GM23338 (cell line): ENCODE measurements at regions not wholly inside any gene's neighbourhood (a gene's known extent, or its start where the extent isn't known, plus 50 kb on each side); places are given as distances from the start of the nearest gene placed in this dataset.

Source experiments
- ATAC-seq: fragments of 200-7000 bp; cut with Tn5 transposase; 3 replicates; pipeline ENCODE4 v1.9.1; 2020
- DNase-seq: peaks from one replicate; pipeline ENCODE4 v3.0.0-alpha.2; 2015; ENCODE audit warnings: low spot score
- H2AFZ ChIP-seq: fragments of 200-600 bp; sonication (generic); 2 replicates; pipeline ENCODE4 v1.8.0; 2016; ENCODE audit warnings: antibody characterized with exemption, mild to moderate bottlenecking, moderate library complexity
- H3F3A ChIP-seq: fragments of 200-600 bp; sonication (generic); replicated peaks from 2 replicates; pipeline ENCODE4 v1.8.0; 2017; ENCODE audit warnings: antibody characterized with exemption, mixed run types, low read depth
- H3K27ac ChIP-seq: fragments of 200-600 bp; sonication (generic); 2 replicates; pipeline ENCODE4 v1.6.1; 2016; ENCODE audit warnings: low read depth
- H3K27me3 ChIP-seq: fragments of 200-600 bp; sonication (generic); 2 replicates; pipeline ENCODE4 v1.8.0; 2016; ENCODE audit warnings: mild to moderate bottlenecking, mixed run types, moderate library complexity; ENCODE audit not compliant: insufficient read depth
- H3K36me3 ChIP-seq: fragments of 200-600 bp; sonication (generic); 2 replicates; pipeline ENCODE4 v1.8.0; 2016; ENCODE audit warnings: mild to moderate bottlenecking; ENCODE audit not compliant: insufficient read depth
- H3K4me1 ChIP-seq: fragments of 200-600 bp; sonication (generic); 2 replicates; pipeline ENCODE4 v1.8.0; 2016; ENCODE audit warnings: mild to moderate bottlenecking, moderate library complexity; ENCODE audit not compliant: insufficient read depth
- H3K4me2 ChIP-seq: fragments of 200-600 bp; sonication (generic); 2 replicates; pipeline ENCODE4 v1.7.1; 2017; ENCODE audit warnings: mixed run types
- H3K4me3 ChIP-seq: fragments of 200-600 bp; sonication (generic); 2 replicates; pipeline ENCODE4 v1.6.1; 2016; ENCODE audit warnings: mixed run types
- H3K79me2 ChIP-seq: fragments of 200-600 bp; sonication (generic); replicated peaks from 2 replicates; pipeline ENCODE4 v1.8.0; 2017; ENCODE audit warnings: mild to moderate bottlenecking; ENCODE audit not compliant: insufficient read depth
- H3K9me2 ChIP-seq: fragments of 200-600 bp; sonication (generic); 2 replicates; pipeline ENCODE4 v1.8.0; 2017; ENCODE audit not compliant: insufficient read depth
- H4K20me1 ChIP-seq: fragments of 200-600 bp; sonication (generic); replicated peaks from 2 replicates; pipeline ENCODE4 v1.8.0; 2017; ENCODE audit warnings: mild to moderate bottlenecking; ENCODE audit not compliant: insufficient read depth
- H3K27ac Mint-ChIP-seq: 2 replicates; pipeline ENCODE4 v1.8.0; 2020; ENCODE audit warnings: inconsistent platforms, mild to moderate bottlenecking, moderate library complexity, mixed read lengths
- H3K27me3 Mint-ChIP-seq: 3 replicates; pipeline ENCODE4 v1.8.0; 2022; ENCODE audit warnings: low read depth, mild to moderate bottlenecking, moderate library complexity, mixed read lengths, inconsistent platforms; ENCODE audit not compliant: insufficient read depth, poor library complexity
- H3K36me3 Mint-ChIP-seq: 3 replicates; pipeline ENCODE4 v1.8.0; 2021; ENCODE audit warnings: low read depth, mild to moderate bottlenecking, inconsistent platforms, moderate library complexity, mixed read lengths
- H3K4me1 Mint-ChIP-seq: 3 replicates; pipeline ENCODE4 v1.8.0; 2020; ENCODE audit warnings: mild to moderate bottlenecking, inconsistent platforms, mixed read lengths
- H3K4me3 Mint-ChIP-seq: 3 replicates; pipeline ENCODE4 v1.8.0; 2021; ENCODE audit warnings: moderate library complexity, mild to moderate bottlenecking, inconsistent platforms, mixed read lengths
- H3K9me3 Mint-ChIP-seq: 3 replicates; pipeline ENCODE4 v1.8.0; 2020; ENCODE audit warnings: moderate library complexity, mild to moderate bottlenecking, inconsistent platforms, mixed read lengths
- CREB1 ChIP-seq: fragments of 250-450 bp; sonication (Bioruptor Pico); IDR thresholded peaks from 2 replicates; pipeline ENCODE4 v1.5.0; 2020; ENCODE audit warnings: low read depth, mild to moderate bottlenecking, moderate library complexity
- ETS1 ChIP-seq: IDR thresholded peaks from 2 replicates; pipeline ENCODE4 v1.6.1; 2016; ENCODE audit warnings: antibody characterized with exemption
- EZH2 ChIP-seq: fragments of 200-600 bp; sonication (generic); IDR thresholded peaks from one replicate; pipeline ENCODE4 v1.8.0; 2017; ENCODE audit warnings: antibody characterized with exemption, mild to moderate bottlenecking, low read depth; ENCODE audit not compliant: unreplicated experiment
- EZH2phosphoT487 ChIP-seq: fragments of 200-600 bp; sonication (generic); IDR thresholded peaks from one replicate; pipeline ENCODE4 v1.8.1; 2018; ENCODE audit warnings: antibody characterized with exemption; ENCODE audit not compliant: unreplicated experiment
- JUNB ChIP-seq: IDR thresholded peaks from one replicate; pipeline ENCODE4 v1.6.1; 2016; ENCODE audit warnings: antibody characterized with exemption; ENCODE audit not compliant: unreplicated experiment
- POLR2AphosphoS5 ChIP-seq: IDR thresholded peaks from 2 replicates; pipeline ENCODE4 v1.6.1; 2016; ENCODE audit warnings: antibody characterized with exemption, low read depth
- REST ChIP-seq: IDR thresholded peaks from one replicate; pipeline ENCODE4 v1.6.1; 2018; ENCODE audit warnings: antibody characterized with exemption; ENCODE audit not compliant: unreplicated experiment
- STAT1 ChIP-seq: IDR thresholded peaks from one replicate; pipeline ENCODE4 v1.6.1; 2016; ENCODE audit warnings: antibody characterized with exemption; ENCODE audit not compliant: unreplicated experiment
- ZNF114 ChIP-seq: fragments of 250-450 bp; sonication (Bioruptor Pico); IDR thresholded peaks from 2 replicates; pipeline ENCODE4 v1.5.0; 2020; ENCODE audit warnings: mild to moderate bottlenecking, moderate library complexity
- ZNF331 ChIP-seq: fragments of 250-450 bp; sonication (Bioruptor Pico); IDR thresholded peaks from 2 replicates; pipeline ENCODE4 v1.5.0; 2020; ENCODE audit warnings: low read depth, mild to moderate bottlenecking, moderate library complexity

DNA sequence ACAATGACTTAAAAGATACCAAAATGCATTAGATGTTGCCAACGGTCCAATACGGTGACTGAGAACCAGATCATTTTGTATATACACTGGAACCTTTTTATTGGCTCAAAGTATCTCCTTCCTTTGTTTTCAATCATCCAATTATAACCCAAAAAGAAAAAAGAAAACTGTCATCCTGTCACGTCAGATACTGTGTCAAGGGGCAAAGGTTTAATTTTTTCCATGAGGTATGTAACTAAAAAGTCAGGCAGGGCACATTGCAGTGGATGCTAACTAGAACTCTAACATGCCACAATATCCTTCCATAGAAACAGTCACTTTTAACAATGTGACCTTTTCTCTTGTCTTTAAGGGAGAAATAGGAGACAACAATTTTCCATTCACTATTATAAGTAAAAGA, 267.6 kb upstream of the NEBL start:
- Histone ChIP-seq H4K20me1 (no peaks in the 10 kb centered on the region), H2AFZ (no peak overlapping the region), H3K4me3 (no peak overlapping the region), H3F3A (no peaks in the 10 kb centered on the region), H3K36me3 (no peaks in the 10 kb centered on the region; the same call in 1 of the 2 replicates), H3K9me2 (no peaks in the 10 kb centered on the region), H3K4me2 (no peak overlapping the region), H3K79me2 (no peaks in the 10 kb centered on the region), H3K4me1 (peaks cover 9% of the 10 kb centered on the region), H3K27me3 (no peaks in the 10 kb centered on the region), H3K27ac (no peak overlapping the region)
- TF ChIP-seq EZH2 (no peak), POLR2AphosphoS5 (no peak), ZNF114 (CRISPR knock-in tag) (no peak), ZNF331 (CRISPR knock-in tag) (no peak), ETS1 (no peak), STAT1 (no peak), JUNB (no peak), EZH2phosphoT487 (no peak), REST (no peak), CREB1 (CRISPR knock-in tag) (no peak)
- peaks cover 30% of the 10 kb centered on the region for H3K36me3 Mint-ChIP-seq
- H3K4me3 Mint-ChIP-seq = no peak overlapping the region
- no peak overlapping the region for H3K27ac Mint-ChIP-seq
- H3K27me3 Mint-ChIP-seq = no peaks in the 10 kb centered on the region
- peaks cover 32% of the 10 kb centered on the region for H3K9me3 Mint-ChIP-seq
- H3K4me1 Mint-ChIP-seq = peaks cover 12% of the 10 kb centered on the region
- DNase-seq = no peak
- ATAC-seq = no peak

DNA sequence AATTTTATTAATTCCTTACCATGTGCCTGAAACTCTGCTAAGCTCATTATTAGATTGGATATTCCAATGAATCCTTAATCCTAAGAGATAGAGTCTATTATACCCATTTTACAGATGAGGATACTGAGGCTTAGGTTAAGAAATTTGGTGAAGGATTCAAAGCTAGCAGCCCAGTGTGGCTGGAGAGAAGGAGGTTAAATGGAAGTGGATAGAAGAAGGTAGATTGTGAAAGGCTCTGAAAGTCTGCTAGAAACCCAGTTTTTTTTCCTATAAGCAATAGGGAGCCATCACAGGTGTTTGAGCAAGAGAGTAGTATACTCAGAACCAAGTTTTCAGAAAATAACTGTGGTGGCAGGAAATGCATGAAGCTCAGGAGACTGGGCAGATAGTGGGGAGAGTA, 265.8 kb upstream of the NEBL start:
- no peaks in the 10 kb centered on the region for H3K27me3 ChIP-seq
- ATAC-seq (no peak), DNase-seq (no peak)
- H3K36me3 Mint-ChIP-seq = peaks cover 30% of the 10 kb centered on the region
- H3K36me3 ChIP-seq = no peaks in the 10 kb centered on the region; the same call in 1 of the 2 replicates
- no peak overlapping the region for H3K4me3 Mint-ChIP-seq
- H3K79me2 ChIP-seq = no peaks in the 10 kb centered on the region
- H3K4me3 ChIP-seq = no peak overlapping the region
- H3K4me1 ChIP-seq = peaks cover 14% of the 10 kb centered on the region
- TF ChIP-seq POLR2AphosphoS5 (no peak), JUNB (no peak), EZH2 (no peak)
- H4K20me1 ChIP-seq = no peaks in the 10 kb centered on the region
- no peak overlapping the region for H3K27ac Mint-ChIP-seq
- no peak overlapping the region for H2AFZ ChIP-seq
- no peaks in the 10 kb centered on the region for H3K27me3 Mint-ChIP-seq
- H3K9me2 ChIP-seq = no peaks in the 10 kb centered on the region
- peaks cover 20% of the 10 kb centered on the region for H3K4me1 Mint-ChIP-seq
- H3K9me3 Mint-ChIP-seq = peaks cover 32% of the 10 kb centered on the region
- H3F3A ChIP-seq = no peaks in the 10 kb centered on the region
- no peak overlapping the region for H3K27ac ChIP-seq
- no peak overlapping the region for H3K4me2 ChIP-seq
